Mammary epithelial cell (primary cell): ENCODE measurements at regions not wholly inside any gene's neighbourhood (a gene's known extent, or its start where the extent isn't known, plus 50 kb on each side); places are given as distances from the start of the nearest gene placed in this dataset.

ENCODE experiments used
- EZH2 ChIP-seq: IDR thresholded peaks from 2 replicates; pipeline ENCODE4 v1.6.1; 2012; ENCODE audit warnings: low read length, inconsistent platforms, borderline replicate concordance
- TF ChIP-seq, protein P1 (sequence below), 2 donors: IDR thresholded peaks in 1 of 2; conservative IDR thresholded peaks in 1 of 2; 2 replicates each; pipeline ENCODE4 v1.5.1; 2011 to 2012; ENCODE audit warnings: inconsistent platforms in 2 of 2, low read length in 2 of 2, mild to moderate bottlenecking in 2 of 2, control low read depth in 1 of 2, low read depth in 1 of 2; ENCODE audit not compliant: insufficient read depth in 1 of 2; ENCODE audit errors: extremely low read depth in 1 of 2

DNA sequence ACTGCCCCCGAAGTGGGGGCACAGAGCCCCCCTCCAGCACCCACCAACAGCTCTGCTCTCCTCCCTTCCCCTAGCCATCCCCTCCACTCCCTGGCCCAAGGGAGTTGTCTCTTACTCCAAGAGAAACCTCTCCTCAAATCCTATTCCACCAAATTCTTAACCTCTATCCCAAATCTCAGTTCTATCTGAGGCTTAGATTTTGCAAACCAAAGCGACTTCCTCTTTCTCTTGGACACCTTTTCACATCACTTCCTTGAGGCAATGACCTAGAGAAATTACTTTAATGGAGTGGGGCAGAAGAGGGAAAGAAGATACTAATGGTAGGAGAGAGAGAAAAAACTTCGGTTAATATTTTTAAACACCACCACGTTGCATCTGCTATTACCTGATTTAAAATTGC, 167.2 kb downstream of the SS18 start:
- TF ChIP-seq, protein P1, sequence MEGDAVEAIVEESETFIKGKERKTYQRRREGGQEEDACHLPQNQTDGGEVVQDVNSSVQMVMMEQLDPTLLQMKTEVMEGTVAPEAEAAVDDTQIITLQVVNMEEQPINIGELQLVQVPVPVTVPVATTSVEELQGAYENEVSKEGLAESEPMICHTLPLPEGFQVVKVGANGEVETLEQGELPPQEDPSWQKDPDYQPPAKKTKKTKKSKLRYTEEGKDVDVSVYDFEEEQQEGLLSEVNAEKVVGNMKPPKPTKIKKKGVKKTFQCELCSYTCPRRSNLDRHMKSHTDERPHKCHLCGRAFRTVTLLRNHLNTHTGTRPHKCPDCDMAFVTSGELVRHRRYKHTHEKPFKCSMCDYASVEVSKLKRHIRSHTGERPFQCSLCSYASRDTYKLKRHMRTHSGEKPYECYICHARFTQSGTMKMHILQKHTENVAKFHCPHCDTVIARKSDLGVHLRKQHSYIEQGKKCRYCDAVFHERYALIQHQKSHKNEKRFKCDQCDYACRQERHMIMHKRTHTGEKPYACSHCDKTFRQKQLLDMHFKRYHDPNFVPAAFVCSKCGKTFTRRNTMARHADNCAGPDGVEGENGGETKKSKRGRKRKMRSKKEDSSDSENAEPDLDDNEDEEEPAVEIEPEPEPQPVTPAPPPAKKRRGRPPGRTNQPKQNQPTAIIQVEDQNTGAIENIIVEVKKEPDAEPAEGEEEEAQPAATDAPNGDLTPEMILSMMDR (conservative IDR thresholded peaks at IDR 0.05 in 1 of 2, IDR thresholded peaks at IDR 0.05 in 1 of 2; ENCODE audit: extremely low read depth in 1 of 2, insufficient read depth in 1 of 2, low read depth in 1 of 2, low read length in 2 of 2): no peak
- no peak for TF ChIP-seq EZH2
